ENCODE measurements at regions not wholly inside any gene's neighbourhood (a gene's known extent, or its start where the extent isn't known, plus 50 kb on each side); places are given as distances from the start of the nearest gene placed in this dataset.
"Not testable (repeated sequence)": the region's sequence is repeated elsewhere in the genome, so short reads cannot be mapped to it uniquely, and the experiment has no call there.

DNA sequence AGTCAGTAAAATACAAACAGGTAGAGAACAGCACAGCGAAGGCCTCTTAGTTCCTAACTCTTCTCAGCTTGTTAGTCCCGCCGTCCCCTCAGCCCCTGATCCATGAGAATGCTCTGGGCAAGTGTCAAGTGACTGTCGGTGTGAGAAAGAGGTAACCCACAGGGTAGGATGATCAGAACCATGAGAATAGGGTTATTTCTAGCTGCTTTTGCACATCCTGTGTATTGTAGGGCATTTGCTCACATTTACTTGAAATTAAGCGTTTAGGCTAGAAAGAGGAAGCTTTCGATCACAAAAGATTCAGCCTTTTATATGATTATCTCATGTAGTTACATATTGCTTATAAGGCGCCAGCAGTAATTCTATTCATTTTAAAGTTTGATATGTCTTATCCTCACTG, 103.0 kb upstream of the PDE10A start:
- intact Hi-C loops (cut with micrococcal nuclease) (loop anchor here (1.0 to 5.0 kb wide), 6 partner anchors 9 to 1669 kb away; partner anchors contain the start of genes C6orf118 and PDE10A), dilution Hi-C loops (cut with MboI; ENCODE audit: extremely low pct_ligation_motif_present, low sequenced_read_pairs) (no loop called here)
- Histone ChIP-seq H4K20me1 (replicated peaks; ENCODE audit: control insufficient read depth, extremely low read depth, insufficient read depth, low read length) (no peaks in the 10 kb centered on the region), H3K27ac (ENCODE audit: insufficient read depth, low read depth, low read length) (peak overlapping the region; percentile 98), H3K4me1 (ENCODE audit: control insufficient read depth, extremely low read depth, insufficient read depth, low read length) (peaks cover 44% of the 10 kb centered on the region), H3K9me3 (replicated peaks; ENCODE audit: control insufficient read depth, insufficient read depth, low read length) (no peaks in the 10 kb centered on the region), H3K4me2 (ENCODE audit: insufficient read depth, low read length) (peak overlapping the region; percentile 79), H2AFZ (ENCODE audit: low read depth, low read length) (peak overlapping the region; percentile 74), H3K79me2 (ENCODE audit: control insufficient read depth, insufficient read depth, low read length) (no peaks in the 10 kb centered on the region), H3K27me3 (ENCODE audit: control insufficient read depth in 2 of 2, insufficient read depth in 2 of 2, low read length in 2 of 2) (no peaks in the 10 kb centered on the region), H3K36me3 (ENCODE audit: control insufficient read depth in 2 of 2, extremely low read depth in 1 of 2, insufficient read depth in 2 of 2, low read length in 2 of 2) (no peaks in the 10 kb centered on the region), H3K9me1 (replicated peaks; ENCODE audit: control insufficient read depth, extremely low read depth, insufficient read depth, low read length) (no peaks in the 10 kb centered on the region), H3K9ac (replicated peaks; ENCODE audit: extremely low read depth, insufficient read depth, low read length) (peak overlapping the region; percentile 82), H3K4me3 (replicated peaks in 1 of 3; ENCODE audit: insufficient read depth in 1 of 3, low read depth in 1 of 3, low read length in 3 of 3) (peak overlapping the region in 1 of 3 experiments; percentile 11)
- TF ChIP-seq JUN (IDR thresholded peaks at IDR 0.05; ENCODE audit: borderline replicate concordance, insufficient read depth, insufficient read length, low read depth) (no peak), GATA2 (IDR thresholded peaks at IDR 0.05; ENCODE audit: insufficient read depth, insufficient read length, low read depth, low read length) (no peak), MYC (IDR thresholded peaks at IDR 0.05; ENCODE audit: low read depth, low read length) (no peak), EZH2 (IDR thresholded peaks at IDR 0.05; ENCODE audit: borderline replicate concordance, low read depth, low read length, severe bottlenecking) (no peak), FOS (IDR thresholded peaks at IDR 0.05; ENCODE audit: borderline replicate concordance, insufficient read depth, low read length) (no peak), POLR2AphosphoS5 (IDR thresholded peaks at IDR 0.05; ENCODE audit: insufficient read depth, low read depth, low read length) (no peak), POLR2A (IDR thresholded peaks at IDR 0.05; ENCODE audit: low read depth, low read length) (no peak)
- TF ChIP-seq, protein P1, sequence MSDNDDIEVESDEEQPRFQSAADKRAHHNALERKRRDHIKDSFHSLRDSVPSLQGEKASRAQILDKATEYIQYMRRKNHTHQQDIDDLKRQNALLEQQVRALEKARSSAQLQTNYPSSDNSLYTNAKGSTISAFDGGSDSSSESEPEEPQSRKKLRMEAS (IDR thresholded peaks at IDR 0.05; ENCODE audit: insufficient read depth, insufficient read length): no peak
- TF ChIP-seq, protein P2, sequence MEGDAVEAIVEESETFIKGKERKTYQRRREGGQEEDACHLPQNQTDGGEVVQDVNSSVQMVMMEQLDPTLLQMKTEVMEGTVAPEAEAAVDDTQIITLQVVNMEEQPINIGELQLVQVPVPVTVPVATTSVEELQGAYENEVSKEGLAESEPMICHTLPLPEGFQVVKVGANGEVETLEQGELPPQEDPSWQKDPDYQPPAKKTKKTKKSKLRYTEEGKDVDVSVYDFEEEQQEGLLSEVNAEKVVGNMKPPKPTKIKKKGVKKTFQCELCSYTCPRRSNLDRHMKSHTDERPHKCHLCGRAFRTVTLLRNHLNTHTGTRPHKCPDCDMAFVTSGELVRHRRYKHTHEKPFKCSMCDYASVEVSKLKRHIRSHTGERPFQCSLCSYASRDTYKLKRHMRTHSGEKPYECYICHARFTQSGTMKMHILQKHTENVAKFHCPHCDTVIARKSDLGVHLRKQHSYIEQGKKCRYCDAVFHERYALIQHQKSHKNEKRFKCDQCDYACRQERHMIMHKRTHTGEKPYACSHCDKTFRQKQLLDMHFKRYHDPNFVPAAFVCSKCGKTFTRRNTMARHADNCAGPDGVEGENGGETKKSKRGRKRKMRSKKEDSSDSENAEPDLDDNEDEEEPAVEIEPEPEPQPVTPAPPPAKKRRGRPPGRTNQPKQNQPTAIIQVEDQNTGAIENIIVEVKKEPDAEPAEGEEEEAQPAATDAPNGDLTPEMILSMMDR (IDR thresholded peaks at IDR 0.05; ENCODE audit: extremely low read depth in 1 of 2, insufficient read depth in 1 of 2, low read depth in 1 of 2, low read length in 2 of 2): no peak
- POLR2A ChIA-PET: no interaction called here
- TSS peak; percentile 89 for BruUV-seq (replicated peaks)
- DNase-seq (ENCODE audit: low read depth, low spot score) (no peak), FAIRE-seq (no peak)
- CTCF ChIA-PET: interaction anchor here (0.9 to 1.2 kb wide), 2 partner anchors 36 to 90 kb away, joined by 3 to 8 read pairs; no protein-coding TSS in a partner anchor

DNA sequence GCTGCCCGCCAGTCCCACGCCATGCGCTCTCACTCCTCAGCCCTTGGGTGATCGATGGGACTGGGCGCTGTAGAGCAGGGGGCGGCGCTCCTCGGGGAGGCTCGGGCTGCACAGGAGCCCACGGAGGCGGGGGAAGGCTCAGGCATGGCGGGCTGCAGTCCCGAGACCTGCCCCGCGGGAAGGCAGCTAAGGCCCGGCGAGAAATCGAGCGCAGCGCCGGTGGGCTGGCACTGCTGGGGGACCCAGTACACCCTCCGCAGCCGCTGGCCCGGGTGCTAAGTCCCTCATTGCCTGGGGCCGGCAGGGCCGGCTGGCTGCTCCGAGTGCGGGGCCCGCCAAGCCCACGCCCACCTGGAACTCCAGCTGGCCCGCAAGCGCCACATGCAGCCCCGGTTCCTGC, 102.2 kb upstream of the PDE10A start:
- H3K9ac ChIP-seq (replicated peaks; ENCODE audit: extremely low read depth, insufficient read depth, low read length); H3K27ac ChIP-seq (ENCODE audit: insufficient read depth, low read depth, low read length); H3K36me3 ChIP-seq (ENCODE audit: control insufficient read depth in 2 of 2, extremely low read depth in 1 of 2, insufficient read depth in 2 of 2, low read length in 2 of 2); POLR2A ChIA-PET; H3K9me3 ChIP-seq (replicated peaks; ENCODE audit: control insufficient read depth, insufficient read depth, low read length); H3K79me2 ChIP-seq (ENCODE audit: control insufficient read depth, insufficient read depth, low read length); H3K4me2 ChIP-seq (ENCODE audit: insufficient read depth, low read length); H2AFZ ChIP-seq (ENCODE audit: low read depth, low read length); H3K27me3 ChIP-seq (ENCODE audit: control insufficient read depth in 2 of 2, insufficient read depth in 2 of 2, low read length in 2 of 2); H3K4me3 ChIP-seq (replicated peaks in 1 of 3; ENCODE audit: insufficient read depth in 1 of 3, low read depth in 1 of 3, low read length in 3 of 3); dilution Hi-C loops (cut with MboI; ENCODE audit: extremely low pct_ligation_motif_present, low sequenced_read_pairs); FAIRE-seq; DNase-seq (ENCODE audit: low read depth, low spot score); BruUV-seq (replicated peaks); H4K20me1 ChIP-seq (replicated peaks; ENCODE audit: control insufficient read depth, extremely low read depth, insufficient read depth, low read length); H3K9me1 ChIP-seq (replicated peaks; ENCODE audit: control insufficient read depth, extremely low read depth, insufficient read depth, low read length): not testable (repeated sequence)
- intact Hi-C loops (cut with micrococcal nuclease): loop anchor here (5.0 kb wide), 1 partner anchor 458 kb away; the partner anchor contains the start of gene C6orf118
- peaks cover 43% of the 10 kb centered on the region for H3K4me1 ChIP-seq (ENCODE audit: control insufficient read depth, extremely low read depth, insufficient read depth, low read length)
- CTCF ChIA-PET: interaction anchor here (0.9 to 1.2 kb wide), 2 partner anchors 36 to 89 kb away, joined by 3 to 8 read pairs; no protein-coding TSS in a partner anchor

Measured in endothelial cell of umbilical vein (primary cell).